ENCODE measurements at regions not wholly inside any gene's neighbourhood (a gene's known extent, or its start where the extent isn't known, plus 50 kb on each side); places are given as distances from the start of the nearest gene placed in this dataset.

DNA sequence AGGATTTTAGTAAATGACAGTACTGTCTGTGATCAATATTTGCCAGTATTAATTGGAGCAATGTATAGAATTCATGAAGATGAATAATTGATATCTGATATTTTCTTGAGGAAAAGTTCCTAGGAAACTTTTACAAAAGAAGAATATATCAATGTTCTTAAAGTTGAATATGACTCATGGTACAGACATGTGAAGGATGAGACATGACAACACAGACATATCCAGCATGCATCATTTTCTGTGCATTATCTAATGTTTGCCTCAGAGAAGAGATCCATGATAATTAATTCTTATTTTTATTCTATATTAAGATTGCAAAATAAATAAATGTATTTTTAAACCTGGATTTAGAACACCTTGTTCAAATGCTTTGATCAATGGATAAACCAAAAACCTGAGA lies 452.9 kb upstream of the EPHA5 start:
- TF ChIP-seq, protein P1, sequence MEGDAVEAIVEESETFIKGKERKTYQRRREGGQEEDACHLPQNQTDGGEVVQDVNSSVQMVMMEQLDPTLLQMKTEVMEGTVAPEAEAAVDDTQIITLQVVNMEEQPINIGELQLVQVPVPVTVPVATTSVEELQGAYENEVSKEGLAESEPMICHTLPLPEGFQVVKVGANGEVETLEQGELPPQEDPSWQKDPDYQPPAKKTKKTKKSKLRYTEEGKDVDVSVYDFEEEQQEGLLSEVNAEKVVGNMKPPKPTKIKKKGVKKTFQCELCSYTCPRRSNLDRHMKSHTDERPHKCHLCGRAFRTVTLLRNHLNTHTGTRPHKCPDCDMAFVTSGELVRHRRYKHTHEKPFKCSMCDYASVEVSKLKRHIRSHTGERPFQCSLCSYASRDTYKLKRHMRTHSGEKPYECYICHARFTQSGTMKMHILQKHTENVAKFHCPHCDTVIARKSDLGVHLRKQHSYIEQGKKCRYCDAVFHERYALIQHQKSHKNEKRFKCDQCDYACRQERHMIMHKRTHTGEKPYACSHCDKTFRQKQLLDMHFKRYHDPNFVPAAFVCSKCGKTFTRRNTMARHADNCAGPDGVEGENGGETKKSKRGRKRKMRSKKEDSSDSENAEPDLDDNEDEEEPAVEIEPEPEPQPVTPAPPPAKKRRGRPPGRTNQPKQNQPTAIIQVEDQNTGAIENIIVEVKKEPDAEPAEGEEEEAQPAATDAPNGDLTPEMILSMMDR (IDR thresholded peaks at IDR 0.05; ENCODE audit: insufficient read depth, low read length), result no peak
- TF ChIP-seq POLR2AphosphoS5 (IDR thresholded peaks at IDR 0.05; ENCODE audit: low read depth) (no peak), SPI1 (IDR thresholded peaks at IDR 0.05; ENCODE audit: borderline replicate concordance, low read depth) (no peak), GABPA (IDR thresholded peaks at IDR 0.05; ENCODE audit: low read depth) (no peak)
- TF ChIP-seq, protein P2, sequence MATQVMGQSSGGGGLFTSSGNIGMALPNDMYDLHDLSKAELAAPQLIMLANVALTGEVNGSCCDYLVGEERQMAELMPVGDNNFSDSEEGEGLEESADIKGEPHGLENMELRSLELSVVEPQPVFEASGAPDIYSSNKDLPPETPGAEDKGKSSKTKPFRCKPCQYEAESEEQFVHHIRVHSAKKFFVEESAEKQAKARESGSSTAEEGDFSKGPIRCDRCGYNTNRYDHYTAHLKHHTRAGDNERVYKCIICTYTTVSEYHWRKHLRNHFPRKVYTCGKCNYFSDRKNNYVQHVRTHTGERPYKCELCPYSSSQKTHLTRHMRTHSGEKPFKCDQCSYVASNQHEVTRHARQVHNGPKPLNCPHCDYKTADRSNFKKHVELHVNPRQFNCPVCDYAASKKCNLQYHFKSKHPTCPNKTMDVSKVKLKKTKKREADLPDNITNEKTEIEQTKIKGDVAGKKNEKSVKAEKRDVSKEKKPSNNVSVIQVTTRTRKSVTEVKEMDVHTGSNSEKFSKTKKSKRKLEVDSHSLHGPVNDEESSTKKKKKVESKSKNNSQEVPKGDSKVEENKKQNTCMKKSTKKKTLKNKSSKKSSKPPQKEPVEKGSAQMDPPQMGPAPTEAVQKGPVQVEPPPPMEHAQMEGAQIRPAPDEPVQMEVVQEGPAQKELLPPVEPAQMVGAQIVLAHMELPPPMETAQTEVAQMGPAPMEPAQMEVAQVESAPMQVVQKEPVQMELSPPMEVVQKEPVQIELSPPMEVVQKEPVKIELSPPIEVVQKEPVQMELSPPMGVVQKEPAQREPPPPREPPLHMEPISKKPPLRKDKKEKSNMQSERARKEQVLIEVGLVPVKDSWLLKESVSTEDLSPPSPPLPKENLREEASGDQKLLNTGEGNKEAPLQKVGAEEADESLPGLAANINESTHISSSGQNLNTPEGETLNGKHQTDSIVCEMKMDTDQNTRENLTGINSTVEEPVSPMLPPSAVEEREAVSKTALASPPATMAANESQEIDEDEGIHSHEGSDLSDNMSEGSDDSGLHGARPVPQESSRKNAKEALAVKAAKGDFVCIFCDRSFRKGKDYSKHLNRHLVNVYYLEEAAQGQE (IDR thresholded peaks at IDR 0.05; ENCODE audit: insufficient replicate concordance, low read depth), result no peak

Data from HL-60 (cell line).